ENCODE measurements at regions not wholly inside any gene's neighbourhood (a gene's known extent, or its start where the extent isn't known, plus 50 kb on each side); places are given as distances from the start of the nearest gene placed in this dataset.

- no peak for TF ChIP-seq CTCF (IDR thresholded peaks at IDR 0.05)
- TF ChIP-seq POLR2AphosphoS5 (IDR thresholded peaks at IDR 0.05), result no peak
Observed at GRCh38 chr15:97686324-97686723, 274.2 kb upstream of the ARRDC4 start.

Data from prostate gland (tissue), 2 donors.